Memory B cell (primary cell): ENCODE measurements at regions not wholly inside any gene's neighbourhood (a gene's known extent, or its start where the extent isn't known, plus 50 kb on each side); places are given as distances from the start of the nearest gene placed in this dataset.

Source experiments
- ATAC-seq: fragments of 150-1000 bp; cut with Tn5 transposase; 2 replicates; pipeline ENCODE4 v1.10.0; 2021; ENCODE audit warnings: low read depth, mild to moderate bottlenecking, moderate library complexity
- DNase-seq, 2 donors: peaks; one replicate each; pipeline ENCODE4 v3.0.0; 2022; ENCODE audit warnings: low spot score in 2 of 2
- H3K27ac Mint-ChIP-seq: one replicate; pipeline ENCODE4 v1.8.0; 2022; ENCODE audit warnings: mild to moderate bottlenecking, moderate library complexity, mixed read lengths
- H3K27me3 Mint-ChIP-seq: one replicate; pipeline ENCODE4 v1.8.0; 2022; ENCODE audit warnings: mixed read lengths
- H3K36me3 Mint-ChIP-seq: one replicate; pipeline ENCODE4 v1.8.0; 2022; ENCODE audit warnings: mild to moderate bottlenecking, mixed read lengths
- H3K4me1 Mint-ChIP-seq: one replicate; pipeline ENCODE4 v1.8.0; 2022; ENCODE audit warnings: mixed read lengths
- H3K4me3 Mint-ChIP-seq: one replicate; pipeline ENCODE4 v1.8.0; 2022; ENCODE audit warnings: mild to moderate bottlenecking, moderate library complexity, mixed read lengths
- H3K9me3 Mint-ChIP-seq: one replicate; pipeline ENCODE4 v1.8.0; 2022; ENCODE audit warnings: mixed read lengths

GRCh38 chr11:14593671-14594070 lies 49.9 kb upstream of the PDE3B start:
- Mint-ChIP-seq H3K4me3 (no peak overlapping the region), H3K4me1 (peaks cover 16% of the 10 kb centered on the region), H3K27me3 (peaks cover 5% of the 10 kb centered on the region), H3K36me3 (peaks cover 6% of the 10 kb centered on the region), H3K9me3 (no peaks in the 10 kb centered on the region), H3K27ac (peak overlapping the region; percentile 85)
- ATAC-seq (peak; percentile 73), DNase-seq (no peak)
